ENCODE measurements at regions not wholly inside any gene's neighbourhood (a gene's known extent, or its start where the extent isn't known, plus 50 kb on each side); places are given as distances from the start of the nearest gene placed in this dataset.

DNA sequence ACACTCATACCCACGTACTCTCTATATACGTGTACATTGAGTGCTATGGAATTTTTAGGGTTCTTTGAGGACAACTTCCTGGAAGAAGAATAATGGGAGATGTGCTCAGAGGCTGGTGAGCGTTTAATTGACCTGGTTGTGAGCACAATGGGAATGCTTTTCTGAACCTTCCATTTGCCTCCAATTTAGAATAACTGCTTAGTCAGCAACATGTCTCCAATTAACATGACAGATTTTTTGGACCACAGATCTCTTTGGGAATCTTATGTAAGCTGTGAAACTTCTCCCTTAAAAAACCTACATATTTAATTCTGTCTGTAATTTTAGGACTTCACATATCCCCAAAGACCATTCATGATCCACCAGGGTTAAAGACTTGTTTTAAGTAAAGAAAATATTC is 166.7 kb upstream of the TNP1 start:
- FAIRE-seq: no peak
- no peak overlapping the region for H3K4me3 ChIP-seq (ENCODE audit: low read depth, low read length)
- H3K27me3 ChIP-seq (ENCODE audit: control insufficient read depth, insufficient read depth, low read length): peaks cover 4% of the 10 kb centered on the region
- TF ChIP-seq CTCF (IDR thresholded peaks at IDR 0.05; ENCODE audit: insufficient read depth, low read length, severe bottlenecking): no peak
- no peak for DNase-seq (ENCODE audit: low read depth)
- H3K36me3 ChIP-seq (ENCODE audit: control insufficient read depth, insufficient read depth, low read length): no peaks in the 10 kb centered on the region

- TF ChIP-seq CTCF (IDR thresholded peaks at IDR 0.05; ENCODE audit: insufficient read depth, low read length, severe bottlenecking): no peak
- Histone ChIP-seq H3K36me3 (ENCODE audit: control insufficient read depth, insufficient read depth, low read length) (no peaks in the 10 kb centered on the region), H3K4me3 (ENCODE audit: low read depth, low read length) (no peak overlapping the region), H3K27me3 (ENCODE audit: control insufficient read depth, insufficient read depth, low read length) (peaks cover 4% of the 10 kb centered on the region)
- no peak for FAIRE-seq
- DNase-seq (ENCODE audit: low read depth): no peak
Observed at GRCh38 chr2:217026161-217026560, 166.3 kb upstream of the TNP1 start.

- FAIRE-seq: no peak
- TF ChIP-seq CTCF (IDR thresholded peaks at IDR 0.05; ENCODE audit: insufficient read depth, low read length, severe bottlenecking): no peak
- Histone ChIP-seq H3K4me3 (ENCODE audit: low read depth, low read length) (no peak overlapping the region), H3K27me3 (ENCODE audit: control insufficient read depth, insufficient read depth, low read length) (no peaks in the 10 kb centered on the region), H3K36me3 (ENCODE audit: control insufficient read depth, insufficient read depth, low read length) (no peaks in the 10 kb centered on the region)
- DNase-seq (ENCODE audit: low read depth): peak; percentile 54
Observed at GRCh38 chr2:217023611-217024010, 163.7 kb upstream of the TNP1 start.

DNA sequence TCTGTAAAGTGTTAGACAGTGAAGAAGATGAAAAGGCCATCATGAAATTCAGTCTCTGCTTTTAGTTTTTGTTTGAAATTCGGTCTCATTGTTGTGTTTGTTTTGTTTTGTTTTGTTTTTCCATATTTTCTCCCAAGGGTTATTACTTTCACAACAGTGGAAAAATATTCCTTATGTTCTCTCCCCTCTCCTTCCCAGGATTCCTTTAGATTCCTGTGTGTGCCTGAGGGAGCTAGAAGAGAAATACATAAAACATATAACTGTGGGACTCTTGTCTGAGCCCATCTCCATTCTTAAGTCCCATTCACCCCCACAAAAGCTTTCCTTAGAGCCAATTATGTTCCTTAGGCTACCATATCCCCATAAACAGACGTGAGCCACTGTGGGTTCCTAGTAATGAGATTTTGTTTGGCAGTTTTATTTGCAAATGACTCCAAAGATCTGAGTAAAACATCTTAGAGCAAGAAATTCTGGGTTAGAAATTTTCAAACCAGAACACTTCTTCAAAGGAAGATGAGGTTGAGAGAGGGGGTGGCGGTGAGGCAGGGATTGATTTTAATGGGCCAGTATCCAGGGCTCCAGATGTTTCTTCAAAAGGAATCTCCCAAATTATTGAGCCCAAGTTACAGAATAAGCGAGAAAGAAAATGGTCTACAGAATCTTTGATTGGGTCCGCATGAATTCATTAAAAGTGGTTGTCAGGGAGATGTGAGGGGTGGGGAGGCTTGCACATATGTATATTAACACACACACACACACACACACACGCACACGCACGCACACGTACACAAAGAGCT is 157.8 kb upstream of the TNP1 start:
- H3K4me3 ChIP-seq (ENCODE audit: low read depth, low read length): no peak overlapping the region
- no peak for FAIRE-seq
- no peak for TF ChIP-seq CTCF (IDR thresholded peaks at IDR 0.05; ENCODE audit: insufficient read depth, low read length, severe bottlenecking)
- peaks cover 2% of the 10 kb centered on the region for H3K27me3 ChIP-seq (ENCODE audit: control insufficient read depth, insufficient read depth, low read length)
- DNase-seq (ENCODE audit: low read depth): no peak
- H3K36me3 ChIP-seq (ENCODE audit: control insufficient read depth, insufficient read depth, low read length): no peaks in the 10 kb centered on the region

DNA sequence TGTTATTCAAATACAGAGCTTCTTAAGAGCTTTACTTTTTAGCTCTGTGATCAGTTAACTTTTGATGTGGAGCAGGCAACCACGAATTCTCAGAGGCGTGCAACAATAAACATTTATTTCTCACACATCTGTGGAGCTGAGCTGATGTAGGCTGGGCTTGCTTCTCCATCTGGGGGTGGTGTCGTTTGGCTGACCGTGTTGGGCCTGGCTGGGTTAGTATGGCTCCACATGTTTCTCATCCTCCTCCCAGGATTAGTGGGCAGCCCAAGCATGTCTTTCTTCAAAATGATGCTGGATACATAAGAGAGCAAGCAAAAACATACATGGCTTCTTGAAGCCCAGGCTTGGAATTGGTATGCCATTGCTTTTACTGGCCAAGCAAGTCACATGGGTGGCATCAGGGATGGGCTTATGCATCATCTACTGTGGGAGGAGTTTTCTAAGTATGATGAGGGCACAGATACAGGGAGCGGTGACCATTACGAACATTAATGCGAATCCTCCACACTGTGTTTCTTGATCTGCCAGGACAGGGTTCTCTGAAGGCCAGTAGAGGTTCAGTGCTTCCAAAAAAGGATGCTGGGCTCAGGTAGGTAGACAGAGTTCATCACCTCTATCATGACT is 157.0 kb upstream of the TNP1 start:
- Histone ChIP-seq H3K36me3 (ENCODE audit: control insufficient read depth, insufficient read depth, low read length) (no peaks in the 10 kb centered on the region), H3K4me3 (ENCODE audit: low read depth, low read length) (no peak overlapping the region), H3K27me3 (ENCODE audit: control insufficient read depth, insufficient read depth, low read length) (peaks cover 2% of the 10 kb centered on the region)
- FAIRE-seq (peak; percentile 28), DNase-seq (ENCODE audit: low read depth) (no peak)
- no peak for TF ChIP-seq CTCF (IDR thresholded peaks at IDR 0.05; ENCODE audit: insufficient read depth, low read length, severe bottlenecking)

Measured in bronchial epithelial cell (primary cell).